RWPE1 (cell line): ENCODE measurements at regions not wholly inside any gene's neighbourhood (a gene's known extent, or its start where the extent isn't known, plus 50 kb on each side); places are given as distances from the start of the nearest gene placed in this dataset.

Source experiments
- CTCF ChIA-PET: fragments of 350-600 bp; sonication (Branson Sonifier 250); formaldehyde crosslinking; extraction: SDS; loops from one replicate; lab custom pipeline; 2021; lab: Yijun Ruan, JAX
- POLR2A ChIA-PET: fragments of 400-600 bp; formaldehyde crosslinking; extraction: SDS; loops from one replicate; lab custom pipeline; 2020; ENCODE audit warnings: antibody characterized with exemption; ENCODE audit not compliant: low non-redundant PET; lab: Yijun Ruan, JAX
- DNase-seq: peaks from one replicate; pipeline ENCODE4 v3.0.0; 2012; ENCODE audit warnings: low spot score
- H3K27ac ChIP-seq: fragments of 450-650 bp; 2 replicates; pipeline ENCODE4 v1.5.1; 2017
- TF ChIP-seq, protein P1 (sequence below): fragments of 450-650 bp; conservative IDR thresholded peaks from 2 replicates; pipeline ENCODE4 v1.5.1; 2017; ENCODE audit warnings: low read depth, mild to moderate bottlenecking

DNA sequence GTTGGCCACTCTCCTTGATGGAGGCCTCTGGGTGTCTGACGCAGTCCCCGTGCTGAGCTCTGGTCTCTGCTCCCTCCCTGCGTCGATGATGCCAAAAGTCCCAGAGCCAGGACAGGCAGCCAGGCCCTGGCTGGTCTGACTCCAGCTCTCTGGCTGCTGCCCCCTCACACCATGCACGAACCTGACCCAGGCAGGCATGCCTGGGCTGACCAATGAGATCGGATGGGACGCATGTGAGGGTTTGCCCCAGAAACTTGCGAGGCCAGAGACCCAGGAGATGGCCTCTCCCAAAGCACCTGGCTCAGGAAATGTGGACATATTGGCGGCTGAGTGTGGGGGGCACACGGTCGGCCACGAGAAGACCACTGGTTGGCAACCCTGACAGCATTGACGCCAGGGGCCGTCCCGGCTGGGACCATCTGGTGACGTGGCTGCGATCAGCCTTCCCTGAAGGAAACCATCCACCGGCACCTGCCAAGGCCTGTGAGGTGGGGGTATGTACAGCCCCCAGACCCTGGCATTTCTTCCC, 51.2 kb upstream of the FRMD1 start:
- CTCF ChIA-PET: no interaction called here
- TF ChIP-seq, protein P1, sequence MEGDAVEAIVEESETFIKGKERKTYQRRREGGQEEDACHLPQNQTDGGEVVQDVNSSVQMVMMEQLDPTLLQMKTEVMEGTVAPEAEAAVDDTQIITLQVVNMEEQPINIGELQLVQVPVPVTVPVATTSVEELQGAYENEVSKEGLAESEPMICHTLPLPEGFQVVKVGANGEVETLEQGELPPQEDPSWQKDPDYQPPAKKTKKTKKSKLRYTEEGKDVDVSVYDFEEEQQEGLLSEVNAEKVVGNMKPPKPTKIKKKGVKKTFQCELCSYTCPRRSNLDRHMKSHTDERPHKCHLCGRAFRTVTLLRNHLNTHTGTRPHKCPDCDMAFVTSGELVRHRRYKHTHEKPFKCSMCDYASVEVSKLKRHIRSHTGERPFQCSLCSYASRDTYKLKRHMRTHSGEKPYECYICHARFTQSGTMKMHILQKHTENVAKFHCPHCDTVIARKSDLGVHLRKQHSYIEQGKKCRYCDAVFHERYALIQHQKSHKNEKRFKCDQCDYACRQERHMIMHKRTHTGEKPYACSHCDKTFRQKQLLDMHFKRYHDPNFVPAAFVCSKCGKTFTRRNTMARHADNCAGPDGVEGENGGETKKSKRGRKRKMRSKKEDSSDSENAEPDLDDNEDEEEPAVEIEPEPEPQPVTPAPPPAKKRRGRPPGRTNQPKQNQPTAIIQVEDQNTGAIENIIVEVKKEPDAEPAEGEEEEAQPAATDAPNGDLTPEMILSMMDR: no peak
- no peak for DNase-seq
- H3K27ac ChIP-seq: no peak overlapping the region
- POLR2A ChIA-PET: no interaction called here

DNA sequence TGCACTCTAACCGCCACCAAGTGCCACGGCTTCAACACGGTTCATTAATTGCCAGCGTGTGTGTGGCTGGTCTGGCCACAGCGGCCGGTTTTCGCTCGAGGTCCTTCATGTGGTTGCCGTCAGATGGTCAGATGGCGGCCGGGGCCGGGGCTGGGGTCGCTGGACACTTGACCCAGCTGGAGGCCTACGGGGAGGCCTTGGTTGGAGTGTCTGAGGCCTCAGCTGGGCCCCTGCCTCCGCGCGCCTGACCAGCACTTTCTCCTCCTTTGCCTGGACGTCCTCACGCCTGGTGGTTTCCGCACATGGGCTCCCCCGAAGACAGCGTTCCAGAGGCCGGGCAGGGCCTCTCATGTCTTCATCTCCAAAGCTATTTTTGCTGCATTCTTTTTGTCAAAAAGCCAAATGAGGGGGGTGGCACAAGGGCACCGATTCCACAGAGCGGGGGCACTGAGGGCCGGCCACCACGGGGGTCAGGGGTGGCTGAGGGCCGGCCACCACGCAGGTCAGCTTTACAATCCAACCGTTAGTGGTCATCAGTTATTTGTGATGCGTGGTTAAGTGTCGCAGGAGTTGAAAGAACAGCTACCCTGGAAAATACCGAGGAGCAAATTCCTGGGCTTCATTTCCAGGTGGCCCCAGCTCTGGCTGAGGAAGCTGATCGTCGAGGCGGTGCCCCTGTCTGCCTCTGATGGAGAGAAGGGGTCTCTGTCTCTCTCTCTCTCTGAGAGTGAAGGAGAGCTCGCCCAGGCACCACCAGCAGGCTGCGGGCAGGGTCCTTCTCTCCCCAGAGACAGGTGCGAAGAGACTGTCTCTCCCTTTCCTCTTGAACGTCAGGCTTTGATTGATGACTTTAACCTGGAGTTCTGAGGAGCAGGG, 50.5 kb upstream of the FRMD1 start:
- ChIA-PET CTCF (no interaction called here), POLR2A (no interaction called here)
- DNase-seq: no peak
- no peak overlapping the region for H3K27ac ChIP-seq
- TF ChIP-seq, protein P1: no peak

DNA sequence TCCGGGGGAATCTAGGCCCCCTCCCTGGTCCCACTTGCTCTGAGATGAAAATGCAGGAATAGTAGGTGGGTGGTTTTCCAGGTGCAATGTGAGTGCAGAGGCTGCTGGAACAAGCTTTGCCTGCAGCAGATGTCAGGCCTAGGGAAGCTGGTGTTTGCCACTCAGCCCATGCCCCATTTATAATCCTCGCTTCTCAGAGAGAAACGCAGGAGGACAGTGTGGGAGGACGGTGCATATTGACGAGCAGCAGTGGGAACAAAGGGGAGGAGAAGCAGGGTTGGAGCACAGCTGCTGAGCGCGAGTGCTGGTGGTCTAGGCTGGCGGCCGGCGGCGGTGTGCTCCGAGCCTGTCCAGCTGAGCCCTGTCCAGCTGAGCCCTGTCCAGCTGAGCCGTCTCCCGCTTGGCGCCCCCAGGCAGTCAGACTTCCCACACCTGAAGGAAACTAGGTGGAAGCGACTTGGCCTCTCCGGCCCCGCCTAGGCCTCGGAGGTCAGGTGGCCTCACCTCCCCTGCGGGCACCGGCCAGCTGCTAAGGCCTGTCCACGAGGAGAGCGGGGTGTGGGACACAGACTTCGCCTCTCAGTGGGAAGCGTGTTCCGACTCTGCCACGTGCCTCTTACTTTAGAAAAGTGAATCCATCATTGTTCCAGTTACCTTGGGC, 49.7 kb upstream of the FRMD1 start:
- H3K27ac ChIP-seq: no peak overlapping the region
- TF ChIP-seq, protein P1: no peak
- ChIA-PET POLR2A (no interaction called here), CTCF (interaction anchor here (0.6 kb wide), 1 partner anchor 45 kb away, joined by 4 read pairs; no protein-coding TSS in a partner anchor)
- DNase-seq: no peak
